BJ (cell line): ENCODE measurements at regions not wholly inside any gene's neighbourhood (a gene's known extent, or its start where the extent isn't known, plus 50 kb on each side); places are given as distances from the start of the nearest gene placed in this dataset.

Experiments
- CTCF ChIA-PET: fragments of 350-600 bp; formaldehyde crosslinking; extraction: SDS; loops from one replicate; lab custom pipeline; 2021; ENCODE audit warnings: antibody characterized with exemption, inconsistent platforms; lab: Yijun Ruan, JAX
- POLR2A ChIA-PET: fragments of 300-600 bp; sonication (Branson Sonifier 250); formaldehyde crosslinking; extraction: SDS; loops from one replicate; lab custom pipeline; 2021; ENCODE audit warnings: antibody characterized with exemption; lab: Charles Lee
- DNase-seq: peaks from one replicate; pipeline ENCODE4 v3.0.0-alpha.2; 2011; ENCODE audit warnings: low read depth
- H3K27me3 ChIP-seq: 2 replicates; pipeline ENCODE4 v1.6.0; 2011; ENCODE audit warnings: low read length; ENCODE audit not compliant: control insufficient read depth, insufficient read depth
- H3K36me3 ChIP-seq: 2 replicates; pipeline ENCODE4 v1.5.1; 2011; ENCODE audit warnings: low read length; ENCODE audit not compliant: control insufficient read depth, insufficient read depth
- H3K4me3 ChIP-seq: 2 replicates; pipeline ENCODE4 v1.5.1; 2011; ENCODE audit warnings: low read depth, mild to moderate bottlenecking, control low read depth, low read length
- TF ChIP-seq, protein P1 (sequence below): IDR thresholded peaks from 2 replicates; pipeline ENCODE4 v1.5.1; 2011; ENCODE audit warnings: low read depth, mild to moderate bottlenecking, control low read depth, inconsistent platforms, low read length, moderate library complexity; ENCODE audit not compliant: insufficient read depth

DNA sequence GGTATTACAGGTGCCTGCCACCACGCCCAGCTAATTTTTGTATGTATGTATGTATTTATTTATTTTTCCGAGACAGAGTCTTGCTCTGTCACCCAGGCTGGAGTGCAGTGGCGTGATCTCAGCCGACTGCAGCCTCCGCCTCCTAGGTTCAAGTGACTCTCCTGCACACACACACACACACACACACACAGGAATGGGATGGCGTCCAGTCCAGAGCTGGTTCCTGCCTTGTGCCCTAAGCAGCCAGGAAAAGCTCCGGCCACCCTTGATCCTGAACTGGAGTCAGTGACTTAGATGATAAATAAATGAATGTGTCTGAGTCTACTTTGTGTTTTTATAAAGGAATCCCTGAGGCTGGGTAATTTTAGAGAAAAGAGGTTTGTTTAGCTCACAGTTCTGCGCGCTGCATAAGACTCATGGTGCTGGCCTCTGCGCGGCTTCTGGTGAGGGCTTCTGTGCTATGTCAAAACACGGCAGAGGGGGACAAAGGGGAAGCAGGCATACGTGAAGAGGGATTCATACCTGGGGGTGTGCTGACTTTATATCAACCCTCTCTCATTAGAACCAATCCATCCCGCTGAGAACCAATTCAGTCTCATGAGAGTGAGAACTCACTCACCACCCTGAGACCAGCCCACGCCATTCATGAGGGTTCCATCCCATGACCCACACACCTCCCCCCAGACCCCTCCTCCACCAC, 59.7 kb upstream of the PHLPP1 start:
- peaks cover 2% of the 10 kb centered on the region for H3K27me3 ChIP-seq
- no peak overlapping the region for H3K4me3 ChIP-seq
- no peak for DNase-seq
- TF ChIP-seq, protein P1, sequence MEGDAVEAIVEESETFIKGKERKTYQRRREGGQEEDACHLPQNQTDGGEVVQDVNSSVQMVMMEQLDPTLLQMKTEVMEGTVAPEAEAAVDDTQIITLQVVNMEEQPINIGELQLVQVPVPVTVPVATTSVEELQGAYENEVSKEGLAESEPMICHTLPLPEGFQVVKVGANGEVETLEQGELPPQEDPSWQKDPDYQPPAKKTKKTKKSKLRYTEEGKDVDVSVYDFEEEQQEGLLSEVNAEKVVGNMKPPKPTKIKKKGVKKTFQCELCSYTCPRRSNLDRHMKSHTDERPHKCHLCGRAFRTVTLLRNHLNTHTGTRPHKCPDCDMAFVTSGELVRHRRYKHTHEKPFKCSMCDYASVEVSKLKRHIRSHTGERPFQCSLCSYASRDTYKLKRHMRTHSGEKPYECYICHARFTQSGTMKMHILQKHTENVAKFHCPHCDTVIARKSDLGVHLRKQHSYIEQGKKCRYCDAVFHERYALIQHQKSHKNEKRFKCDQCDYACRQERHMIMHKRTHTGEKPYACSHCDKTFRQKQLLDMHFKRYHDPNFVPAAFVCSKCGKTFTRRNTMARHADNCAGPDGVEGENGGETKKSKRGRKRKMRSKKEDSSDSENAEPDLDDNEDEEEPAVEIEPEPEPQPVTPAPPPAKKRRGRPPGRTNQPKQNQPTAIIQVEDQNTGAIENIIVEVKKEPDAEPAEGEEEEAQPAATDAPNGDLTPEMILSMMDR: no peak
- H3K36me3 ChIP-seq: no peaks in the 10 kb centered on the region
- CTCF ChIA-PET: no interaction called here
- POLR2A ChIA-PET: no interaction called here

DNA sequence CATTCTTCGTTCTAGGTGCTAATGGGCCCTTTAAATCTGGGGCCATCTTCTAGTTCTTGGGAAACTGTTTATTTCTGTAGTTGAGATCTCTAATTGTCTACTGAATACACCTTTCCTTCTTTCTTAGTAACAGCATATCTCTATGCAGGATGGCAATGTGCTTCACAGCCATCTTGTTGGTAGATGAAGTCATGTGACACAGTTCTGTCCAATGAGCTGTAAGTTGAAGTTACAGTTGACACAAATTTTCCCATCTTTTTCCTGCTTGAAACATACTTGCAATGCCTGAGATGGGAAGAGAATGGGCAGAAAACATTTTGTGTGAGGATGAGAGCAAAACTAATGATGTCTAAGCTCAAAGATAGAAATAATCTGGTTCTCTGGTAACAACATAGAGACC, 57.3 kb upstream of the PHLPP1 start:
- TF ChIP-seq, protein P1: no peak
- no peak for DNase-seq
- H3K36me3 ChIP-seq: no peaks in the 10 kb centered on the region
- no peak overlapping the region for H3K4me3 ChIP-seq
- no peaks in the 10 kb centered on the region for H3K27me3 ChIP-seq
- ChIA-PET CTCF (no interaction called here), POLR2A (no interaction called here)

DNA sequence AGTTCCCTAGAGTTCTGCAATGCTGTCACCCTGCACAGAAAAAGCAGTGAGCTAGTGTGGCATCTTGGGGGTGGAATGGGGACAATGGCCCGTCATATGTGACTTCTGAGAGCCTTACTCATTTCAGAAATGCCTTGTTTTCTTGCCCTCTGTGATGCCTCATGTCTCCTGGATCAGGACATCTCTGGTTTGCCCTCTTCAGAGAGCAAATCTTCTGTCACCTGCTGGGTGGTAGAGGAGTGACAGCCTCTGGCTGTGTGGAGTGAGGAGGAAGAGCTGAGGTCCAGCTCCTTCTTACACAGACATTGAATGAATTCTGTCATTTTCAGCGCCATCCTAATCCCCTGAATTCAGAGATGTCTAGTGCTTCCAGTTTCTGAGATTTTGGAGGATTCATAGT, 55.6 kb upstream of the PHLPP1 start:
- no peaks in the 10 kb centered on the region for H3K27me3 ChIP-seq
- H3K4me3 ChIP-seq: no peak overlapping the region
- CTCF ChIA-PET: no interaction called here
- no peaks in the 10 kb centered on the region for H3K36me3 ChIP-seq
- POLR2A ChIA-PET: no interaction called here
- no peak for DNase-seq
- TF ChIP-seq, protein P1: no peak

DNA sequence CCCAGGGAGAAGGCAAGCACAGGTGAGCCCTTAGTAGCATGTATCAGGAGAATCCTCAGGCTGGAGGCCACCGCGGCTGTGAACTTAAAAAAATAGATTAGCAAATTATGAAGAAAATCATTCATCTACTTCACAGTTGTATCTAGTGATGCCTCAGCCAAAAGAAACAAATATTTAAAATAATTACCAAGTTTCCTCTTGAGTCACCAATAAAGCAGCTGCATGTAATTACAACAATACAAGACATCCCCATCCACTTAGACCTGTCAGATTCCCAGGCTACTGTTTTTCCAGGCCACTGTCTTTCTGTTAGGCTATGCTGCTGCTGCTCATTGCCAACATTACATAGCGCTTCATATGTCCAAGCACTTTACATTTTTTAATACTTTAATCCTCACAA, 54.6 kb upstream of the PHLPP1 start:
- ChIA-PET CTCF (no interaction called here), POLR2A (no interaction called here)
- TF ChIP-seq, protein P1: no peak
- Histone ChIP-seq H3K36me3 (no peaks in the 10 kb centered on the region), H3K27me3 (no peaks in the 10 kb centered on the region), H3K4me3 (no peak overlapping the region)
- no peak for DNase-seq

DNA sequence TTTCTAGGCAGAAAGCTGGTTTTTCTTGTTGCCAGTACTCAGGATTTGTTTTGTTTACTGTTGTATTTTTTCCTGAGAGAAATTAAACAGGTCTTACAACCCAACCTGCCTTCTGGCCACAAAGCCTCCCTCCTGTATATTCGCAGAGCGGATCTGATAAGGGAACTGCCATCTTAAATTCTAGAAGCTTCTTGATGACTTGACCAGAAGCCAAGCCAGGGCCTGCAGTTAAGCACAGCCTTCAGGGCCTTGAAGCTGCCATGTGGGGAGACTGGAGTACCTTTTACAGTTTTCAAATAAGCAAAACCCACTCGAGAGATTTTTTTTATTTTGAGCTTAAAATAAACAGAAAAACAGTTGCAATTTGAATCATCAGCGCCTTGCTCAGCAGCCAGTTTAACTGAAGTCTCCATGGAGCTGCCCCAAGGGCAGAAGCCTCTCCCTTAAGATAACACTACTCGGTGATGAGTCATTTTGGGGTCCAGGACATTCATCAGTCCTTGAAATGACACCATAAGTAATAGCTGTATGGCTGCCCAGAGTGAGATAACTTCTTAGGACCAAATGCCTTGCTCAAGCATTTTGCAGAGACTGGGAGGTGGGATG, 51.5 kb upstream of the PHLPP1 start:
- peak; percentile 39 for DNase-seq
- CTCF ChIA-PET: interaction anchor here (0.9 to 1.3 kb wide), 4 partner anchors 12 to 77 kb away, joined by 3 to 4 read pairs (median 3); no protein-coding TSS in a partner anchor
- Histone ChIP-seq H3K36me3 (no peaks in the 10 kb centered on the region), H3K27me3 (no peaks in the 10 kb centered on the region), H3K4me3 (no peak overlapping the region)
- TF ChIP-seq, protein P1: no peak
- POLR2A ChIA-PET: no interaction called here
